ENCODE measurements at regions not wholly inside any gene's neighbourhood (a gene's known extent, or its start where the extent isn't known, plus 50 kb on each side); places are given as distances from the start of the nearest gene placed in this dataset.

- Histone ChIP-seq H3K27ac (ENCODE audit: low read depth, low read length, poor library complexity, severe bottlenecking) (no peak overlapping the region), H3K4me1 (ENCODE audit: insufficient read depth, low read length, poor library complexity, severe bottlenecking) (no peaks in the 10 kb centered on the region), H3K27me3 (replicated peaks; ENCODE audit: insufficient read depth, low read depth, low read length, poor library complexity) (no peaks in the 10 kb centered on the region), H3K9me3 (ENCODE audit: low read depth, low read length, poor library complexity, severe bottlenecking) (no peaks in the 10 kb centered on the region), H3K4me3 (ENCODE audit: low read depth, low read length, poor library complexity, severe bottlenecking) (no peak overlapping the region), H3K36me3 (ENCODE audit: insufficient read depth, low read length, poor library complexity, severe bottlenecking) (no peaks in the 10 kb centered on the region)
- CTCF ChIA-PET = no interaction called here
- intact Hi-C loops (cut with micrococcal nuclease; ENCODE audit: unreplicated experiment) = no loop called here
- no TSS peak for BruUV-seq (replicated peaks)
- no peak for DNase-seq (ENCODE audit: low spot score)
- POLR2A ChIA-PET (ENCODE audit: low non-redundant PET) = no interaction called here
- no peak for TF ChIP-seq EZH2 (IDR thresholded peaks at IDR 0.05; ENCODE audit: borderline replicate concordance, low read depth, low read length, poor library complexity, severe bottlenecking)
- no peak for TF ChIP-seq CTCF (conservative IDR thresholded peaks at IDR 0.05; ENCODE audit: low read depth, low read length)
Observed at GRCh38 chr5:153896117-153896516, 142.6 kb downstream of the FAM114A2 start.

GRCh38 chr5:153895266-153895665 lies 143.4 kb downstream of the FAM114A2 start:
- no peak overlapping the region for H3K27ac ChIP-seq (ENCODE audit: low read depth, low read length, poor library complexity, severe bottlenecking)
- no peaks in the 10 kb centered on the region for H3K36me3 ChIP-seq (ENCODE audit: insufficient read depth, low read length, poor library complexity, severe bottlenecking)
- H3K9me3 ChIP-seq (ENCODE audit: low read depth, low read length, poor library complexity, severe bottlenecking) = no peaks in the 10 kb centered on the region
- no peak for TF ChIP-seq EZH2 (IDR thresholded peaks at IDR 0.05; ENCODE audit: borderline replicate concordance, low read depth, low read length, poor library complexity, severe bottlenecking)
- TF ChIP-seq CTCF (conservative IDR thresholded peaks at IDR 0.05; ENCODE audit: low read depth, low read length) = no peak
- ChIA-PET CTCF (no interaction called here), POLR2A (ENCODE audit: low non-redundant PET) (no interaction called here)
- no peak for DNase-seq (ENCODE audit: low spot score)
- no TSS peak for BruUV-seq (replicated peaks)
- H3K4me1 ChIP-seq (ENCODE audit: insufficient read depth, low read length, poor library complexity, severe bottlenecking) = no peaks in the 10 kb centered on the region
- intact Hi-C loops (cut with micrococcal nuclease; ENCODE audit: unreplicated experiment) = no loop called here
- H3K4me3 ChIP-seq (ENCODE audit: low read depth, low read length, poor library complexity, severe bottlenecking) = no peak overlapping the region
- H3K27me3 ChIP-seq (replicated peaks; ENCODE audit: insufficient read depth, low read depth, low read length, poor library complexity) = no peaks in the 10 kb centered on the region

GRCh38 chr5:153893817-153894216 lies 144.9 kb downstream of the FAM114A2 start:
- Histone ChIP-seq H3K4me1 (ENCODE audit: insufficient read depth, low read length, poor library complexity, severe bottlenecking) (no peaks in the 10 kb centered on the region), H3K27ac (ENCODE audit: low read depth, low read length, poor library complexity, severe bottlenecking) (no peak overlapping the region), H3K36me3 (ENCODE audit: insufficient read depth, low read length, poor library complexity, severe bottlenecking) (no peaks in the 10 kb centered on the region), H3K9me3 (ENCODE audit: low read depth, low read length, poor library complexity, severe bottlenecking) (no peaks in the 10 kb centered on the region), H3K27me3 (replicated peaks; ENCODE audit: insufficient read depth, low read depth, low read length, poor library complexity) (no peaks in the 10 kb centered on the region), H3K4me3 (ENCODE audit: low read depth, low read length, poor library complexity, severe bottlenecking) (no peak overlapping the region)
- BruUV-seq (replicated peaks) = no TSS peak
- no peak for DNase-seq (ENCODE audit: low spot score)
- TF ChIP-seq CTCF (conservative IDR thresholded peaks at IDR 0.05; ENCODE audit: low read depth, low read length) (no peak), EZH2 (IDR thresholded peaks at IDR 0.05; ENCODE audit: borderline replicate concordance, low read depth, low read length, poor library complexity, severe bottlenecking) (no peak)
- POLR2A ChIA-PET (ENCODE audit: low non-redundant PET) = no interaction called here
- CTCF ChIA-PET = no interaction called here
- intact Hi-C loops (cut with micrococcal nuclease; ENCODE audit: unreplicated experiment) = no loop called here
